HEK293 (cell line): ENCODE measurements at regions not wholly inside any gene's neighbourhood (a gene's known extent, or its start where the extent isn't known, plus 50 kb on each side); places are given as distances from the start of the nearest gene placed in this dataset.

ENCODE experiments used
- CTCF ChIA-PET: fragments of 350-600 bp; formaldehyde crosslinking; extraction: SDS; loops from one replicate; lab custom pipeline; 2021; ENCODE audit warnings: antibody characterized with exemption; lab: Yijun Ruan, JAX
- POLR2A ChIA-PET: fragments of 300-600 bp; formaldehyde crosslinking; extraction: SDS; loops from one replicate; lab custom pipeline; 2020; ENCODE audit warnings: antibody characterized with exemption, inconsistent platforms; lab: Yijun Ruan, JAX
- H3K27ac ChIP-seq: fragments of 200-500 bp; sonication (Bioruptor generic); 2 replicates; pipeline ENCODE4 v1.5.1; 2014; ENCODE audit warnings: low read depth, low read length, control low read depth, inconsistent platforms; ENCODE audit errors: extremely low read depth
- H3K36me3 ChIP-seq, 2 experiments: fragments of 200-500 bp in 1 of 2; sonication (Bioruptor generic) in 1 of 2; 1 replicate in 1 of 2; 2 replicates in 1 of 2; pipeline ENCODE4 v1.5.1; 2014 to 2017; ENCODE audit warnings: inconsistent platforms in 2 of 2, low read length in 2 of 2; ENCODE audit not compliant: control insufficient read depth in 2 of 2, insufficient read depth in 1 of 2
- H3K4me1 ChIP-seq: fragments of 200-500 bp; sonication (Bioruptor generic); 2 replicates; pipeline ENCODE4 v1.5.1; 2014; ENCODE audit warnings: mild to moderate bottlenecking, low read length, inconsistent platforms; ENCODE audit not compliant: control insufficient read depth, insufficient read depth
- H3K4me3 ChIP-seq: 2 replicates; pipeline ENCODE4 v1.5.1; 2011; ENCODE audit warnings: low read depth, mild to moderate bottlenecking, control low read depth, low read length, moderate library complexity
- H3K9me3 ChIP-seq: fragments of 200-500 bp; sonication (Bioruptor generic); 2 replicates; pipeline ENCODE4 v1.5.1; 2014; ENCODE audit warnings: low read depth, low read length, inconsistent platforms; ENCODE audit not compliant: control insufficient read depth, insufficient read depth
- KLF1 ChIP-seq: fragments of 450-650 bp; formaldehyde crosslinking; IDR thresholded peaks from 2 replicates; pipeline ENCODE4 v1.5.1; 2016; ENCODE audit warnings: missing biosample characterization, missing genetic modification characterization
- KLF8 ChIP-seq: fragments of 450-650 bp; formaldehyde crosslinking; IDR thresholded peaks from 2 replicates; pipeline ENCODE4 v1.5.1; 2016; ENCODE audit warnings: missing biosample characterization, missing genetic modification characterization
- OSR2 ChIP-seq: fragments of 450-650 bp; formaldehyde crosslinking; IDR thresholded peaks from 2 replicates; pipeline ENCODE4 v1.5.1; 2016; ENCODE audit warnings: missing biosample characterization, missing genetic modification characterization
- SALL2 ChIP-seq: fragments of 450-650 bp; formaldehyde crosslinking; IDR thresholded peaks from 2 replicates; pipeline ENCODE4 v1.5.0; 2017; ENCODE audit warnings: missing biosample characterization, mild to moderate bottlenecking, missing genetic modification characterization, borderline replicate concordance
- SP3 ChIP-seq: fragments of 450-650 bp; formaldehyde crosslinking; IDR thresholded peaks from 2 replicates; pipeline ENCODE4 v1.5.1; 2016; ENCODE audit warnings: missing biosample characterization, missing genetic modification characterization
- TCF7L2 ChIP-seq: IDR thresholded peaks from 2 replicates; pipeline ENCODE4 v1.6.1; 2011; ENCODE audit warnings: low read depth, mild to moderate bottlenecking, inconsistent platforms, low read length, moderate library complexity, borderline replicate concordance
- ZBTB48 ChIP-seq: fragments of 450-650 bp; formaldehyde crosslinking; IDR thresholded peaks from 2 replicates; pipeline ENCODE4 v1.5.1; 2016; ENCODE audit warnings: missing biosample characterization, missing genetic modification characterization
- ZBTB6 ChIP-seq: fragments of 450-650 bp; formaldehyde crosslinking; IDR thresholded peaks from 2 replicates; pipeline ENCODE4 v1.5.1; 2017; ENCODE audit warnings: missing biosample characterization, missing genetic modification characterization
- ZFP3 ChIP-seq: fragments of 450-650 bp; formaldehyde crosslinking; IDR thresholded peaks from 2 replicates; pipeline ENCODE4 v1.5.1; 2016; ENCODE audit warnings: low read depth, missing biosample characterization, missing genetic modification characterization
- ZNF10 ChIP-seq: fragments of 450-650 bp; formaldehyde crosslinking; IDR thresholded peaks from 2 replicates; pipeline ENCODE4 v1.5.1; 2017; ENCODE audit warnings: missing biosample characterization, missing genetic modification characterization
- ZNF121 ChIP-seq: fragments of 450-650 bp; formaldehyde crosslinking; IDR thresholded peaks from 2 replicates; pipeline ENCODE4 v1.5.1; 2016; ENCODE audit warnings: missing biosample characterization, missing genetic modification characterization
- ZNF146 ChIP-seq: fragments of 450-650 bp; formaldehyde crosslinking; IDR thresholded peaks from 2 replicates; pipeline ENCODE4 v1.5.1; 2016; ENCODE audit warnings: missing biosample characterization, missing genetic modification characterization
- ZNF202 ChIP-seq: fragments of 450-650 bp; formaldehyde crosslinking; IDR thresholded peaks from 2 replicates; pipeline ENCODE4 v1.5.1; 2016; ENCODE audit warnings: missing biosample characterization, missing genetic modification characterization, borderline replicate concordance
- ZNF211 ChIP-seq: fragments of 450-650 bp; formaldehyde crosslinking; IDR thresholded peaks from 2 replicates; pipeline ENCODE4 v1.5.1; 2016; ENCODE audit warnings: low read depth, missing biosample characterization, missing genetic modification characterization
- ZNF223 ChIP-seq: fragments of 450-650 bp; formaldehyde crosslinking; IDR thresholded peaks from 2 replicates; pipeline ENCODE4 v1.5.1; 2016; ENCODE audit warnings: missing biosample characterization, missing genetic modification characterization
- ZNF473 ChIP-seq: fragments of 450-650 bp; formaldehyde crosslinking; IDR thresholded peaks from 2 replicates; pipeline ENCODE4 v1.5.1; 2017; ENCODE audit warnings: missing biosample characterization, missing genetic modification characterization
- ZNF510 ChIP-seq: fragments of 450-650 bp; formaldehyde crosslinking; IDR thresholded peaks from 2 replicates; pipeline ENCODE4 v1.5.1; 2018; ENCODE audit warnings: mild to moderate bottlenecking, missing genetic modification characterization, missing biosample characterization; ENCODE audit not compliant: insufficient replicate concordance
- ZNF549 ChIP-seq: fragments of 450-650 bp; IDR thresholded peaks from 2 replicates; pipeline ENCODE4 v1.5.1; 2018; ENCODE audit warnings: missing biosample characterization, missing genetic modification characterization, mild to moderate bottlenecking, inconsistent platforms, moderate library complexity
- ZNF558 ChIP-seq: fragments of 450-650 bp; formaldehyde crosslinking; IDR thresholded peaks from 2 replicates; pipeline ENCODE4 v1.5.1; 2016; ENCODE audit warnings: missing biosample characterization, missing genetic modification characterization
- ZNF560 ChIP-seq: fragments of 450-650 bp; formaldehyde crosslinking; IDR thresholded peaks from 2 replicates; pipeline ENCODE4 v1.5.1; 2017; ENCODE audit warnings: missing biosample characterization, missing genetic modification characterization, borderline replicate concordance
- ZNF561 ChIP-seq: fragments of 450-650 bp; IDR thresholded peaks from 2 replicates; pipeline ENCODE4 v1.5.1; 2018; ENCODE audit warnings: missing biosample characterization, missing genetic modification characterization, borderline replicate concordance
- ZNF571 ChIP-seq: fragments of 450-650 bp; formaldehyde crosslinking; IDR thresholded peaks from 2 replicates; pipeline ENCODE4 v1.5.0; 2017; ENCODE audit warnings: missing biosample characterization, missing genetic modification characterization
- ZNF600 ChIP-seq: fragments of 450-650 bp; formaldehyde crosslinking; IDR thresholded peaks from 2 replicates; pipeline ENCODE4 v1.5.1; 2016; ENCODE audit warnings: missing biosample characterization, missing genetic modification characterization
- ZNF658 ChIP-seq: fragments of 450-650 bp; formaldehyde crosslinking; IDR thresholded peaks from 2 replicates; pipeline ENCODE4; 2016; ENCODE audit warnings: missing biosample characterization, missing genetic modification characterization
- ZNF664 ChIP-seq: fragments of 450-650 bp; formaldehyde crosslinking; IDR thresholded peaks from 2 replicates; pipeline ENCODE4 v1.5.1; 2016; ENCODE audit warnings: missing biosample characterization, missing genetic modification characterization
- ZNF76 ChIP-seq: fragments of 450-650 bp; formaldehyde crosslinking; IDR thresholded peaks from 2 replicates; pipeline ENCODE4; 2016; ENCODE audit warnings: low read depth, missing biosample characterization, missing genetic modification characterization, borderline replicate concordance
- ZNF785 ChIP-seq: fragments of 450-650 bp; formaldehyde crosslinking; IDR thresholded peaks from 2 replicates; pipeline ENCODE4 v1.5.1; 2016; ENCODE audit warnings: missing biosample characterization, missing genetic modification characterization

GRCh38 chr13:97710797-97711196, 242.7 kb upstream of the IPO5 start:
- ChIA-PET POLR2A (no interaction called here), CTCF (no interaction called here)
- Histone ChIP-seq H3K4me3 (no peak overlapping the region), H3K4me1 (no peaks in the 10 kb centered on the region), H3K36me3 (no peaks in the 10 kb centered on the region), H3K9me3 (no peaks in the 10 kb centered on the region), H3K27ac (no peak overlapping the region)
- TF ChIP-seq ZNF76 (tag by site-specific recombination): no peak
- no peak for TF ChIP-seq ZNF202 (tag by site-specific recombination)
- no peak for TF ChIP-seq ZNF785 (tag by site-specific recombination)
- no peak for TF ChIP-seq ZNF560

GRCh38 chr13:97712770-97713169, 240.7 kb upstream of the IPO5 start:
- TF ChIP-seq ZNF664 (tag by site-specific recombination): no peak
- TF ChIP-seq ZBTB6 (tag by site-specific recombination): no peak
- TF ChIP-seq ZNF202 (tag by site-specific recombination): no peak
- TF ChIP-seq ZNF549 (tag by site-specific recombination): peak; percentile 92
- TF ChIP-seq ZNF121 (tag by site-specific recombination): no peak
- no peak for TF ChIP-seq ZBTB48 (tag by site-specific recombination)
- TF ChIP-seq, all 188 proteins: peak for 1
- POLR2A ChIA-PET: no interaction called here
- no peak overlapping the region for H3K27ac ChIP-seq
- H3K4me3 ChIP-seq: no peak overlapping the region
- H3K36me3 ChIP-seq: no peaks in the 10 kb centered on the region
- H3K4me1 ChIP-seq: no peaks in the 10 kb centered on the region
- no peaks in the 10 kb centered on the region for H3K9me3 ChIP-seq
- CTCF ChIA-PET: no interaction called here

- TF ChIP-seq SALL2 (tag by site-specific recombination) (no peak), ZNF211 (tag by site-specific recombination) (no peak), ZNF600 (tag by site-specific recombination) (no peak), ZNF473 (no peak), ZNF10 (tag by site-specific recombination) (no peak), SP3 (no peak), ZNF146 (tag by site-specific recombination) (no peak), KLF1 (tag by site-specific recombination) (no peak), ZNF658 (tag by site-specific recombination) (no peak), ZNF561 (tag by site-specific recombination) (no peak), ZNF571 (tag by site-specific recombination) (no peak), OSR2 (tag by site-specific recombination) (no peak), TCF7L2 (no peak), ZFP3 (tag by site-specific recombination) (no peak), ZNF510 (tag by site-specific recombination) (no peak), ZNF121 (tag by site-specific recombination) (no peak), ZNF223 (no peak), ZNF558 (tag by site-specific recombination) (no peak), KLF8 (tag by site-specific recombination) (no peak)
- H3K9me3 ChIP-seq: no peaks in the 10 kb centered on the region
- no peak overlapping the region for H3K4me3 ChIP-seq
- POLR2A ChIA-PET: no interaction called here
- no peak overlapping the region for H3K27ac ChIP-seq
- CTCF ChIA-PET: no interaction called here
- no peaks in the 10 kb centered on the region for H3K4me1 ChIP-seq
- H3K36me3 ChIP-seq: no peaks in the 10 kb centered on the region
These were observed 237.7 kb upstream of the IPO5 start for GRCh38 chr13:97715763-97716162.
